ENCODE measurements at regions not wholly inside any gene's neighbourhood (a gene's known extent, or its start where the extent isn't known, plus 50 kb on each side); places are given as distances from the start of the nearest gene placed in this dataset.
"Not testable (repeated sequence)": the region's sequence is repeated elsewhere in the genome, so short reads cannot be mapped to it uniquely, and the experiment has no call there.

- Histone ChIP-seq H3K9me3 (ENCODE audit: control insufficient read depth in 3 of 3, low read length in 3 of 3) (no peaks in the 10 kb centered on the region), H3K9ac (ENCODE audit: low read depth in 1 of 3, low read length in 3 of 3) (no peak overlapping the region), H3K27me3 (ENCODE audit: control insufficient read depth in 3 of 3, insufficient read depth in 3 of 3, low read length in 3 of 3) (no peaks in the 10 kb centered on the region), H3K36me3 (ENCODE audit: control insufficient read depth in 3 of 3, insufficient read depth in 3 of 3, low read length in 3 of 3) (no peaks in the 10 kb centered on the region), H3K4me3 (ENCODE audit: low read length in 3 of 3) (no peak overlapping the region), H3K4me1 (ENCODE audit: control insufficient read depth in 3 of 3, insufficient read depth in 3 of 3, low read length in 3 of 3) (no peaks in the 10 kb centered on the region), H3K27ac (ENCODE audit: low read depth, low read length) (no peak overlapping the region)
These were observed 614.4 kb upstream of the INTU start for GRCh38 chr4:127018381-127018780.

- not testable (repeated sequence) for H3K9me3 ChIP-seq (ENCODE audit: control insufficient read depth in 3 of 3, low read length in 3 of 3); H3K36me3 ChIP-seq (ENCODE audit: control insufficient read depth in 3 of 3, insufficient read depth in 3 of 3, low read length in 3 of 3); H3K4me1 ChIP-seq (ENCODE audit: control insufficient read depth in 3 of 3, insufficient read depth in 3 of 3, low read length in 3 of 3)
These were observed 611.9 kb upstream of the INTU start for GRCh38 chr4:127020831-127021230.

DNA sequence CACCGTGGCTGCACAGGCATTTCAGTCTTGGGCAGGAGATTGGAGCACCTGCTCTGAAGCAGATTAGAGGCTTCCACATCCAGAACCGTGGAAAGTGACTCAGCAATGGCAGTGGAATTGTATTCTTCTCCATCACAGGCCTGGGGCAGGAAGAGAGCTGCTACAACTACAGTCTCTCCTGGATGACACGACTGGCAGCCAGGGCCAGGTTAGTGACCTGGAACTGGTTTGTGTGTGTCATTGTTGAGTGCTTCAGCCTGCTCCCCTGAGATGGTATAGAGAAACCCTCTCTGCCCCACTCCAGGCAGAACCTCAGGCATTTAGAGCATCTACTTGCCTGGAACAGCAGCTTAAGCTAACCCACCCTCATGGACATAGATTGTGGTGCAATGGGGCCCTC lies 596.5 kb upstream of the INTU start:
- Histone ChIP-seq H3K4me1 (ENCODE audit: control insufficient read depth in 3 of 3, insufficient read depth in 3 of 3, low read length in 3 of 3) (no peaks in the 10 kb centered on the region), H3K36me3 (ENCODE audit: control insufficient read depth in 3 of 3, insufficient read depth in 3 of 3, low read length in 3 of 3) (no peaks in the 10 kb centered on the region), H3K9me3 (ENCODE audit: control insufficient read depth in 3 of 3, low read length in 3 of 3) (no peaks in the 10 kb centered on the region), H3K27me3 (ENCODE audit: control insufficient read depth in 3 of 3, insufficient read depth in 3 of 3, low read length in 3 of 3) (no peaks in the 10 kb centered on the region), H3K27ac (ENCODE audit: low read depth, low read length) (no peak overlapping the region), H3K9ac (ENCODE audit: low read depth in 1 of 3, low read length in 3 of 3) (no peak overlapping the region), H3K4me3 (ENCODE audit: low read length in 3 of 3) (no peak overlapping the region)

More at GRCh38 chr4:127020831-127021230, 611.9 kb upstream of the INTU start:
- H3K27ac ChIP-seq (ENCODE audit: low read depth, low read length); H3K4me3 ChIP-seq (ENCODE audit: low read length in 3 of 3); H3K27me3 ChIP-seq (ENCODE audit: control insufficient read depth in 3 of 3, insufficient read depth in 3 of 3, low read length in 3 of 3); H3K9ac ChIP-seq (ENCODE audit: low read depth in 1 of 3, low read length in 3 of 3): not testable (repeated sequence)

- Histone ChIP-seq H3K27me3 (ENCODE audit: control insufficient read depth in 3 of 3, insufficient read depth in 3 of 3, low read length in 3 of 3) (no peaks in the 10 kb centered on the region), H3K27ac (ENCODE audit: low read depth, low read length) (no peak overlapping the region), H3K4me1 (ENCODE audit: control insufficient read depth in 3 of 3, insufficient read depth in 3 of 3, low read length in 3 of 3) (no peaks in the 10 kb centered on the region), H3K36me3 (ENCODE audit: control insufficient read depth in 3 of 3, insufficient read depth in 3 of 3, low read length in 3 of 3) (no peaks in the 10 kb centered on the region), H3K9ac (ENCODE audit: low read depth in 1 of 3, low read length in 3 of 3) (no peak overlapping the region), H3K9me3 (ENCODE audit: control insufficient read depth in 3 of 3, low read length in 3 of 3) (no peaks in the 10 kb centered on the region), H3K4me3 (ENCODE audit: low read length in 3 of 3) (no peak overlapping the region)
These were observed 586.9 kb upstream of the INTU start for GRCh38 chr4:127045861-127046260.

DNA sequence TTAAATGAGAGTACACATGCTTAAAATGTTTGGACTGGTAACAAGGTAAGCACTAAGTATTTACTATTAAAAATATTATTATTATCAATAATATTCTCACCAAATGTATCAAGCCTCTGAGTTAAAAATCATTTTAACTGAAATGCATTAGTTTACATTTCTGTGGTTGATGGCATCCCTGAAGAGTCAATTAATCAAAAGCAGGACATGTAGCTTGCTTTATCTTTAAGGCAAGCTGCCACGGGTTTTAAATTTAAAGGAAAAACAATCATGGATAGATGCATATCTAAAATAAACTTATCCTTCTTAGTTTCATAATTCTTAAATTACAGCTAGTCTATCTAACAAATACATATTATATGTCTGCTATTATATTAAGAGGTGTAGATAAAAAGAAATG lies 584.8 kb upstream of the INTU start:
- no peaks in the 10 kb centered on the region for H3K36me3 ChIP-seq (ENCODE audit: control insufficient read depth in 3 of 3, insufficient read depth in 3 of 3, low read length in 3 of 3)
- no peak overlapping the region for H3K9ac ChIP-seq (ENCODE audit: low read depth in 1 of 3, low read length in 3 of 3)

GRCh38 chr4:127048376-127049044 lies 584.2 kb upstream of the INTU start:
- H3K27ac ChIP-seq (ENCODE audit: low read depth, low read length), result no peak overlapping the region
- no peaks in the 10 kb centered on the region for H3K9me3 ChIP-seq (ENCODE audit: control insufficient read depth in 3 of 3, low read length in 3 of 3)
- H3K9ac ChIP-seq (ENCODE audit: low read depth in 1 of 3, low read length in 3 of 3), result no peak overlapping the region
- H3K27me3 ChIP-seq (ENCODE audit: control insufficient read depth in 3 of 3, insufficient read depth in 3 of 3, low read length in 3 of 3), result no peaks in the 10 kb centered on the region
- H3K4me3 ChIP-seq (ENCODE audit: low read length in 3 of 3), result no peak overlapping the region
- H3K4me1 ChIP-seq (ENCODE audit: control insufficient read depth in 3 of 3, insufficient read depth in 3 of 3, low read length in 3 of 3), result no peaks in the 10 kb centered on the region
- H3K36me3 ChIP-seq (ENCODE audit: control insufficient read depth in 3 of 3, insufficient read depth in 3 of 3, low read length in 3 of 3), result no peaks in the 10 kb centered on the region

More for the DNA sequence above, 584.8 kb upstream of the INTU start:
- Histone ChIP-seq H3K4me1 (ENCODE audit: control insufficient read depth in 3 of 3, insufficient read depth in 3 of 3, low read length in 3 of 3) (no peaks in the 10 kb centered on the region), H3K27me3 (ENCODE audit: control insufficient read depth in 3 of 3, insufficient read depth in 3 of 3, low read length in 3 of 3) (no peaks in the 10 kb centered on the region), H3K4me3 (ENCODE audit: low read length in 3 of 3) (no peak overlapping the region), H3K9me3 (ENCODE audit: control insufficient read depth in 3 of 3, low read length in 3 of 3) (no peaks in the 10 kb centered on the region), H3K27ac (ENCODE audit: low read depth, low read length) (no peak overlapping the region)

GRCh38 chr4:127049526-127049925 lies 583.2 kb upstream of the INTU start:
- Histone ChIP-seq H3K27me3 (ENCODE audit: control insufficient read depth in 3 of 3, insufficient read depth in 3 of 3, low read length in 3 of 3) (no peaks in the 10 kb centered on the region), H3K27ac (ENCODE audit: low read depth, low read length) (no peak overlapping the region), H3K36me3 (ENCODE audit: control insufficient read depth in 3 of 3, insufficient read depth in 3 of 3, low read length in 3 of 3) (no peaks in the 10 kb centered on the region), H3K9me3 (ENCODE audit: control insufficient read depth in 3 of 3, low read length in 3 of 3) (no peaks in the 10 kb centered on the region), H3K4me1 (ENCODE audit: control insufficient read depth in 3 of 3, insufficient read depth in 3 of 3, low read length in 3 of 3) (no peaks in the 10 kb centered on the region), H3K9ac (ENCODE audit: low read depth in 1 of 3, low read length in 3 of 3) (no peak overlapping the region), H3K4me3 (ENCODE audit: low read length in 3 of 3) (no peak overlapping the region)

DNA sequence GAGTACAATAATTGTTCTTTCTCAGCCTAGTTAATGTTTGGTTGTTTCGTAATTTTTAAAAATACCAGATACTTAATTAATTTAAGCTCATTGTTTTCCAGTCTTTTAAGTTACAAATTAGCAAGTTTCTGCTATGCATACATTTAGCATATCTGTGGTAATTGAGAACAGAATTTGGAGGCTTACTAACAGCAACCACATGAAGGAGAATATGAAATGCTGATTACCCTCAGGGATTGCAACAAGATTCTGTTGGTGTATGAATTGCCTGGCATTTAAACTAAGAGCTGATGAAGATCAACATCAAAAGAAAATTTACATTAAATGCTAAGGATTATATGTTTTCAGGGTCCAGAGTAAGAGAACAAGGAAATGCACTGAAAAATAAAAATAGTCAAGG lies 580.0 kb upstream of the INTU start:
- H3K4me1 ChIP-seq (ENCODE audit: control insufficient read depth in 3 of 3, insufficient read depth in 3 of 3, low read length in 3 of 3), result no peaks in the 10 kb centered on the region
- H3K9ac ChIP-seq (ENCODE audit: low read depth in 1 of 3, low read length in 3 of 3), result no peak overlapping the region
- H3K27me3 ChIP-seq (ENCODE audit: control insufficient read depth in 3 of 3, insufficient read depth in 3 of 3, low read length in 3 of 3), result no peaks in the 10 kb centered on the region
- H3K9me3 ChIP-seq (ENCODE audit: control insufficient read depth in 3 of 3, low read length in 3 of 3), result peaks cover 0 to 2% (median 0%) of the 10 kb centered on the region in 3 donors
- H3K4me3 ChIP-seq (ENCODE audit: low read length in 3 of 3), result no peak overlapping the region
- H3K27ac ChIP-seq (ENCODE audit: low read depth, low read length), result no peak overlapping the region
- no peaks in the 10 kb centered on the region for H3K36me3 ChIP-seq (ENCODE audit: control insufficient read depth in 3 of 3, insufficient read depth in 3 of 3, low read length in 3 of 3)

- H3K4me1 ChIP-seq (ENCODE audit: control insufficient read depth in 3 of 3, insufficient read depth in 3 of 3, low read length in 3 of 3), result no peaks in the 10 kb centered on the region
- H3K4me3 ChIP-seq (ENCODE audit: low read length in 3 of 3), result no peak overlapping the region
- H3K9me3 ChIP-seq (ENCODE audit: control insufficient read depth in 3 of 3, low read length in 3 of 3), result peaks cover 0 to 2% (median 0%) of the 10 kb centered on the region in 3 donors
- H3K27me3 ChIP-seq (ENCODE audit: control insufficient read depth in 3 of 3, insufficient read depth in 3 of 3, low read length in 3 of 3), result no peaks in the 10 kb centered on the region
- no peak overlapping the region for H3K9ac ChIP-seq (ENCODE audit: low read depth in 1 of 3, low read length in 3 of 3)
- no peak overlapping the region for H3K27ac ChIP-seq (ENCODE audit: low read depth, low read length)
- H3K36me3 ChIP-seq (ENCODE audit: control insufficient read depth in 3 of 3, insufficient read depth in 3 of 3, low read length in 3 of 3), result no peaks in the 10 kb centered on the region
These were observed 577.4 kb upstream of the INTU start for GRCh38 chr4:127055357-127055756.

GRCh38 chr4:127069675-127070074 lies 563.1 kb upstream of the INTU start:
- Histone ChIP-seq H3K27me3 (ENCODE audit: control insufficient read depth in 3 of 3, insufficient read depth in 3 of 3, low read length in 3 of 3) (no peaks in the 10 kb centered on the region), H3K36me3 (ENCODE audit: control insufficient read depth in 3 of 3, insufficient read depth in 3 of 3, low read length in 3 of 3) (no peaks in the 10 kb centered on the region), H3K4me1 (ENCODE audit: control insufficient read depth in 3 of 3, insufficient read depth in 3 of 3, low read length in 3 of 3) (no peaks in the 10 kb centered on the region), H3K9me3 (ENCODE audit: control insufficient read depth in 3 of 3, low read length in 3 of 3) (no peaks in the 10 kb centered on the region), H3K4me3 (ENCODE audit: low read length in 3 of 3) (no peak overlapping the region), H3K27ac (ENCODE audit: low read depth, low read length) (no peak overlapping the region), H3K9ac (ENCODE audit: low read depth in 1 of 3, low read length in 3 of 3) (no peak overlapping the region)
